HepG2 (cell line): ENCODE measurements at regions not wholly inside any gene's neighbourhood (a gene's known extent, or its start where the extent isn't known, plus 50 kb on each side); places are given as distances from the start of the nearest gene placed in this dataset.

ENCODE experiments used
- ATAC-seq: fragments of 200-7000 bp; cut with Tn5 transposase; 3 replicates; pipeline ENCODE4 v1.9.1; 2020; ENCODE audit warnings: mild to moderate bottlenecking, moderate library complexity
- BruUV-seq: library from RNA; stranded (reverse); fragments of 400-500 nt; replicated peaks from 2 replicates; lab custom pipeline; 2021; lab: Mats Ljungman, UMichigan
- CTCF ChIA-PET: fragments of 300-600 bp; formaldehyde crosslinking; extraction: SDS; loops from one replicate; lab custom pipeline; 2021; ENCODE audit warnings: low total read pairs, inconsistent platforms, low intra/inter-chr PET ratio; lab: Yijun Ruan, JAX
- POLR2A ChIA-PET: fragments of 350-600 bp; sonication (Branson Sonifier 250); formaldehyde crosslinking; loops from one replicate; lab custom pipeline; 2020; ENCODE audit warnings: antibody characterized with exemption, inconsistent platforms; lab: Yijun Ruan, JAX
- DNase-seq: peaks from one replicate; pipeline ENCODE4 v3.0.0-alpha.2; 2015; ENCODE audit warnings: low spot score
- FAIRE-seq: peaks from 3 replicates; lab custom pipeline; 2011; peaks lifted over from hg19 to GRCh38; lab: Jason Lieb, UNC
- H2AFZ ChIP-seq: one replicate; pipeline ENCODE4 v1.6.1; 2011; ENCODE audit warnings: low read length, inconsistent platforms
- H3K27ac ChIP-seq: fragments of 300-600 bp; 3 replicates; pipeline ENCODE4 v1.8.0; 2011; ENCODE audit warnings: mixed run types, mild to moderate bottlenecking, mixed read lengths, low read length, inconsistent platforms; ENCODE audit not compliant: insufficient read depth; ENCODE audit errors: extremely low read length
- H3K27me3 ChIP-seq, 2 experiments: fragments of 200-600 bp in 1 of 2; 2 replicates in 1 of 2; 3 replicates in 1 of 2; pipeline versions ENCODE4 v1.6.0 to v1.8.0; 2011; ENCODE audit warnings: low read length in 2 of 2, mild to moderate bottlenecking in 2 of 2, moderate library complexity in 2 of 2, inconsistent platforms in 1 of 2; ENCODE audit not compliant: insufficient read depth in 2 of 2, control insufficient read depth in 1 of 2
- H3K36me3 ChIP-seq, 2 experiments: fragments of 200-600 bp in 1 of 2; replicated peaks in 1 of 2; 2 replicates in 1 of 2; 3 replicates in 1 of 2; pipeline versions ENCODE4 v1.5.1 to v1.8.0; 2011; ENCODE audit warnings: low read length in 2 of 2, inconsistent platforms in 1 of 2; ENCODE audit not compliant: insufficient read depth in 2 of 2, control insufficient read depth in 1 of 2
- H3K4me1 ChIP-seq: 2 replicates; pipeline ENCODE4 v1.5.1; 2012; ENCODE audit warnings: low read length, inconsistent platforms; ENCODE audit not compliant: insufficient read depth
- H3K4me2 ChIP-seq: 2 replicates; pipeline ENCODE4 v1.6.0; 2011; ENCODE audit warnings: low read depth, low read length, inconsistent platforms
- H3K4me3 ChIP-seq, 3 experiments: fragments of 200-600 bp in 1 of 3; sonication (generic), shearing (Covaris generic) in 1 of 3; replicated peaks in 1 of 3; 2 replicates each; pipeline ENCODE4 v1.5.1; 2011 to 2016; ENCODE audit warnings: low read length in 3 of 3, inconsistent platforms in 2 of 3, low read depth in 2 of 3, mild to moderate bottlenecking in 2 of 3, control low read depth in 1 of 3, mixed read lengths in 1 of 3; ENCODE audit not compliant: insufficient read depth in 1 of 3
- H3K79me2 ChIP-seq: one replicate; pipeline ENCODE4 v1.6.1; 2011; ENCODE audit warnings: low read length, inconsistent platforms; ENCODE audit not compliant: insufficient read depth
- H3K9ac ChIP-seq: 2 replicates; pipeline ENCODE4 v1.6.0; 2011; ENCODE audit warnings: mild to moderate bottlenecking, low read depth, low read length, inconsistent platforms; ENCODE audit not compliant: insufficient read depth
- H3K9me3 ChIP-seq: 2 replicates; pipeline ENCODE4 v1.5.1; 2012; ENCODE audit warnings: mild to moderate bottlenecking, low read length
- H4K20me1 ChIP-seq: 2 replicates; pipeline ENCODE4 v1.6.0; 2011; ENCODE audit warnings: inconsistent platforms, mild to moderate bottlenecking, low read length, moderate library complexity; ENCODE audit not compliant: insufficient read depth
- ATRX ChIP-seq: sonication (generic); formaldehyde crosslinking; IDR thresholded peaks from 2 replicates; pipeline ENCODE4 v1.4.0; 2020; ENCODE audit warnings: missing genetic modification reagents, borderline replicate concordance
- CEBPG ChIP-seq: IDR thresholded peaks from 2 replicates; pipeline ENCODE4 v1.6.1; 2016
- GRHL1 ChIP-seq: sonication (generic); formaldehyde crosslinking; conservative IDR thresholded peaks from 2 replicates; pipeline ENCODE4 v1.8.0; 2022; ENCODE audit warnings: missing genetic modification reagents
- HCFC1 ChIP-seq: fragments of 150-350 bp; IDR thresholded peaks from 2 replicates; pipeline ENCODE4 v1.6.1; 2014; ENCODE audit warnings: low read depth, low read length
- HDAC6 ChIP-seq: fragments of 200-600 bp; sonication (generic); IDR thresholded peaks from 2 replicates; pipeline ENCODE4 v1.7.0; 2017; ENCODE audit warnings: mild to moderate bottlenecking, antibody characterized with exemption, low read length, low read depth
- HNRNPH1 ChIP-seq: fragments of 200-400 bp; formaldehyde crosslinking; optimal IDR thresholded peaks from 2 replicates; pipeline ENCODE3; 2017; ENCODE audit warnings: mild to moderate bottlenecking, low read depth, low read length
- JARID2 ChIP-seq: sonication (generic); formaldehyde crosslinking; IDR thresholded peaks from 2 replicates; pipeline ENCODE4 v1.8.1; 2023; ENCODE audit warnings: missing genetic modification reagents, inconsistent platforms; ENCODE audit not compliant: insufficient replicate concordance
- KDM3A ChIP-seq: IDR thresholded peaks from 2 replicates; pipeline ENCODE4 v1.6.1; 2018; ENCODE audit warnings: low read depth, missing compliant biosample characterization
- KLF12 ChIP-seq: sonication (generic); formaldehyde crosslinking; IDR thresholded peaks from 2 replicates; pipeline ENCODE4 v1.4.0; 2020; ENCODE audit warnings: missing genetic modification reagents, borderline replicate concordance
- PAXIP1 ChIP-seq: sonication (generic); formaldehyde crosslinking; conservative IDR thresholded peaks from 2 replicates; pipeline ENCODE4 v1.4.0; 2020; ENCODE audit warnings: mild to moderate bottlenecking, missing genetic modification reagents, moderate library complexity
- SETDB1 ChIP-seq: sonication (generic); formaldehyde crosslinking; IDR thresholded peaks from 2 replicates; pipeline ENCODE4 v1.5.1; 2020; ENCODE audit warnings: missing genetic modification reagents, mild to moderate bottlenecking, borderline replicate concordance
- ZFAT ChIP-seq: sonication (generic); formaldehyde crosslinking; conservative IDR thresholded peaks from 2 replicates; pipeline ENCODE4 v1.8.1; 2023; ENCODE audit warnings: missing genetic modification reagents, inconsistent platforms
- ZNF205 ChIP-seq: IDR thresholded peaks from 2 replicates; pipeline ENCODE4 v1.6.1; 2018; ENCODE audit warnings: missing biosample characterization, missing genetic modification reagents
- ZNF549 ChIP-seq: sonication (generic); formaldehyde crosslinking; IDR thresholded peaks from 2 replicates; pipeline ENCODE4 v1.5.0; 2020; ENCODE audit warnings: missing genetic modification reagents
- ZNF615 ChIP-seq: sonication (generic); formaldehyde crosslinking; IDR thresholded peaks from 2 replicates; pipeline ENCODE4 v1.5.0; 2020; ENCODE audit warnings: mild to moderate bottlenecking, missing genetic modification reagents, borderline replicate concordance
- ZNF678 ChIP-seq: sonication (generic); formaldehyde crosslinking; IDR thresholded peaks from 2 replicates; pipeline ENCODE4 v1.4.0; 2020; ENCODE audit warnings: mild to moderate bottlenecking, missing genetic modification reagents
- ZNF749 ChIP-seq: sonication (generic); formaldehyde crosslinking; IDR thresholded peaks from 2 replicates; pipeline ENCODE4 v1.8.0; 2022; ENCODE audit warnings: mild to moderate bottlenecking, missing genetic modification reagents, moderate library complexity, borderline replicate concordance
- ZSCAN25 ChIP-seq: sonication (generic); formaldehyde crosslinking; IDR thresholded peaks from 2 replicates; pipeline ENCODE4 v1.8.0; 2022; ENCODE audit warnings: mild to moderate bottlenecking, missing genetic modification reagents
- WGBS: methylation state at CpG from one replicate; pipeline ENCODE4 v1.1.6; 2017; ENCODE audit warnings: low lambda C conversion rate; 5-methylcytosine and 5-hydroxymethylcytosine counted together
- in situ Hi-C: cut with HindIII; loops from 2 replicates; pipeline ENCODE4 v1.10.0; 2017; ENCODE audit warnings: low pct_unique_long_range_greater_than_20kb; ENCODE audit not compliant: extremely low pct_ligation_motif_present
- intact Hi-C: fragments of 100-400 bp; cut with micrococcal nuclease; formaldehyde crosslinking; loops from one replicate; pipeline ENCODE4 v1.10.0; 2022; ENCODE audit not compliant: unreplicated experiment

- TF ChIP-seq ZNF749: no peak
- no peak for TF ChIP-seq PAXIP1 (CRISPR knock-in tag)
- TF ChIP-seq ZNF205 (CRISPR knock-in tag): no peak
- TF ChIP-seq CEBPG (CRISPR knock-in tag): no peak
- TF ChIP-seq HDAC6: no peak
- no peak for TF ChIP-seq ZNF678 (CRISPR knock-in tag)
- TF ChIP-seq ATRX: no peak
- TF ChIP-seq KLF12 (CRISPR knock-in tag): no peak
- TF ChIP-seq ZNF549: no peak
- TF ChIP-seq ZNF615 (CRISPR knock-in tag): no peak
Observed at GRCh38 chr12:58359084-58359483, 417.7 kb downstream of the ATP23 start (continued).

- Histone ChIP-seq H2AFZ (no peak overlapping the region), H3K4me1 (no peaks in the 10 kb centered on the region), H4K20me1 (no peaks in the 10 kb centered on the region), H3K4me3 (no peak overlapping the region), H3K9me3 (no peaks in the 10 kb centered on the region), H3K27me3 (no peaks in the 10 kb centered on the region), H3K27ac (no peak overlapping the region)
- ATAC-seq (no peak), DNase-seq (no peak), FAIRE-seq (no peak)
- no peak for TF ChIP-seq ZSCAN25 (CRISPR knock-in tag)
- TF ChIP-seq HDAC6: no peak
- no peak for TF ChIP-seq JARID2 (CRISPR knock-in tag)
- TF ChIP-seq HNRNPH1: no peak
- no peak for TF ChIP-seq ZFAT (CRISPR knock-in tag)
- TF ChIP-seq KDM3A (CRISPR knock-in tag): no peak
- no peak for TF ChIP-seq SETDB1 (CRISPR knock-in tag)
- TF ChIP-seq GRHL1: no peak
- no peak for TF ChIP-seq HCFC1
- TF ChIP-seq, all 625 proteins: peak for 0
- 5% methylated on average over 3 of the region's 3 CpGs for WGBS
- ChIA-PET CTCF (no interaction called here), POLR2A (no interaction called here)
- no peaks in the 10 kb centered on the region for H3K36me3 ChIP-seq
- H3K9ac ChIP-seq: no peak overlapping the region
- H3K79me2 ChIP-seq: no peaks in the 10 kb centered on the region
- H3K4me2 ChIP-seq: no peak overlapping the region
- no TSS peak for BruUV-seq
- in situ Hi-C loops: no loop called here
- intact Hi-C loops: no loop called here
Observed at GRCh38 chr12:58361056-58361455, 419.7 kb downstream of the ATP23 start.
